Right lobe of liver (tissue), 4 donors: ENCODE measurements at regions not wholly inside any gene's neighbourhood (a gene's known extent, or its start where the extent isn't known, plus 50 kb on each side); places are given as distances from the start of the nearest gene placed in this dataset.

Source experiments
- CTCF ChIP-seq, 4 donors: fragments of 200-600 bp in 3 of 4; fragments of 450-650 bp in 1 of 4; IDR thresholded peaks; one replicate each; pipeline versions ENCODE4 v1.5.1 to v1.8.0; 2016 to 2022; ENCODE audit warnings: antibody characterized with exemption in 4 of 4, mild to moderate bottlenecking in 2 of 4
- POLR2A ChIP-seq: fragments of 450-650 bp; IDR thresholded peaks from one replicate; pipeline ENCODE4 v1.6.1; 2017; ENCODE audit warnings: antibody characterized with exemption, mild to moderate bottlenecking
- donor health status: DM: no; HTN: no; CAD: no.
- donor health status: DM: no; HTN: no; CAD: no.
- donor health status: DM: no; HTN: yes; CAD: no.

- TF ChIP-seq CTCF (IDR thresholded peaks at IDR 0.05) = no peak
- TF ChIP-seq POLR2A = no peak
These were observed 71.1 kb upstream of the CTLA4 start for GRCh38 chr2:203796248-203797010.
